Loucy (cell line): ENCODE measurements at regions not wholly inside any gene's neighbourhood (a gene's known extent, or its start where the extent isn't known, plus 50 kb on each side); places are given as distances from the start of the nearest gene placed in this dataset.

Experiments used
- H2AFZ ChIP-seq: fragments of 200-600 bp; sonication (generic); 2 replicates; pipeline ENCODE4 v1.6.0; 2016; ENCODE audit warnings: antibody characterized with exemption, mild to moderate bottlenecking, low read length, moderate library complexity
- H3F3A ChIP-seq: fragments of 200-600 bp; 2 replicates; pipeline ENCODE4 v1.6.0; 2016; ENCODE audit warnings: antibody characterized with exemption, low read depth, mild to moderate bottlenecking
- H3K27me3 ChIP-seq: fragments of 200-600 bp; sonication (generic); 2 replicates; pipeline ENCODE4 v1.6.1; 2014; ENCODE audit warnings: low read length, mild to moderate bottlenecking; ENCODE audit not compliant: insufficient read depth, poor library complexity, severe bottlenecking
- H3K36me3 ChIP-seq: fragments of 200-600 bp; sonication (generic); 2 replicates; pipeline ENCODE4 v1.6.1; 2016; ENCODE audit warnings: low read length; ENCODE audit not compliant: insufficient read depth
- H3K4me1 ChIP-seq: fragments of 200-600 bp; sonication (generic); 2 replicates; pipeline ENCODE4 v1.5.1; 2014; ENCODE audit warnings: low read length, mild to moderate bottlenecking; ENCODE audit not compliant: insufficient read depth, poor library complexity, severe bottlenecking
- H3K4me2 ChIP-seq: fragments of 200-600 bp; sonication (generic); 2 replicates; pipeline ENCODE4 v1.6.0; 2014; ENCODE audit warnings: antibody characterized with exemption, low read length, low read depth, mild to moderate bottlenecking; ENCODE audit not compliant: poor library complexity, severe bottlenecking
- H3K4me3 ChIP-seq: fragments of 200-600 bp; sonication (generic); 2 replicates; pipeline ENCODE4 v1.5.1; 2014; ENCODE audit warnings: low read length, mild to moderate bottlenecking, mixed read lengths; ENCODE audit not compliant: poor library complexity, severe bottlenecking
- H3K79me2 ChIP-seq: fragments of 200-600 bp; sonication (generic); 2 replicates; pipeline ENCODE4 v1.6.1; 2014; ENCODE audit warnings: low read length; ENCODE audit not compliant: insufficient read depth
- H3K9ac ChIP-seq: fragments of 200-600 bp; sonication (generic); 2 replicates; pipeline ENCODE4 v1.6.0; 2014; ENCODE audit warnings: mild to moderate bottlenecking, low read depth, low read length, moderate library complexity; ENCODE audit not compliant: poor library complexity, severe bottlenecking
- H3K9me2 ChIP-seq: fragments of 200-600 bp; sonication (generic); replicated peaks from 2 replicates; pipeline ENCODE4 v1.6.1; 2016; ENCODE audit warnings: low read depth, low read length, mixed read lengths
- H3K9me3 ChIP-seq: fragments of 200-600 bp; sonication (generic); 2 replicates; pipeline ENCODE4 v1.6.1; 2014; ENCODE audit warnings: mild to moderate bottlenecking, antibody characterized with exemption, low read length, low read depth; ENCODE audit not compliant: insufficient read depth
- H4K20me1 ChIP-seq: fragments of 200-600 bp; sonication (generic); 2 replicates; pipeline ENCODE4 v1.6.0; 2014; ENCODE audit warnings: antibody characterized with exemption, low read length, mild to moderate bottlenecking; ENCODE audit not compliant: insufficient read depth, poor library complexity, severe bottlenecking
- EZH2phosphoT487 ChIP-seq: fragments of 200-600 bp; IDR thresholded peaks from 2 replicates; pipeline ENCODE4 v1.6.1; 2018; ENCODE audit warnings: antibody characterized with exemption, mild to moderate bottlenecking, moderate library complexity, borderline replicate concordance
- TF ChIP-seq, protein P1 (sequence below): fragments of 200-600 bp; sonication (generic); conservative IDR thresholded peaks from 2 replicates; pipeline ENCODE4 v1.5.1; 2014; ENCODE audit warnings: mild to moderate bottlenecking, antibody characterized with exemption, low read length

DNA sequence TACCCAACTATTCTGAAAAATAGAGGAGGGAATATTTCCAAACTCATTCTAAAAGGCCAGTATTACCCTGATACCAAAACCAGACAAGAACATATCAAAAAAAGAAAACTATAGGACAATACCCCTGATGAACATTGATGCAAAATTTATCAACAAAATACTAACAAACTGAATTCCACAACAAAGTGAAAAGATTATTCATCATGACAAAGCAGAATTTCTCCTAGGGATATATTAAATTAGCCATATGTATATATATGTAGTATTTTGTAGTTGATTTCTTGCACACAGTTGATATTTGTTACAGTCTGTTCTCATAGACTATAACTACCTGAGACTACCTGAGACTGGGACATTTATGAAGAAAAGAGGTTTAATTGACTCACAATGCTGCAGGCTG, 495.0 kb upstream of the SPRY2 start:
- H3K79me2 ChIP-seq: no peaks in the 10 kb centered on the region
- H3K36me3 ChIP-seq: no peaks in the 10 kb centered on the region
- H3K4me1 ChIP-seq: no peaks in the 10 kb centered on the region
- TF ChIP-seq, protein P1, sequence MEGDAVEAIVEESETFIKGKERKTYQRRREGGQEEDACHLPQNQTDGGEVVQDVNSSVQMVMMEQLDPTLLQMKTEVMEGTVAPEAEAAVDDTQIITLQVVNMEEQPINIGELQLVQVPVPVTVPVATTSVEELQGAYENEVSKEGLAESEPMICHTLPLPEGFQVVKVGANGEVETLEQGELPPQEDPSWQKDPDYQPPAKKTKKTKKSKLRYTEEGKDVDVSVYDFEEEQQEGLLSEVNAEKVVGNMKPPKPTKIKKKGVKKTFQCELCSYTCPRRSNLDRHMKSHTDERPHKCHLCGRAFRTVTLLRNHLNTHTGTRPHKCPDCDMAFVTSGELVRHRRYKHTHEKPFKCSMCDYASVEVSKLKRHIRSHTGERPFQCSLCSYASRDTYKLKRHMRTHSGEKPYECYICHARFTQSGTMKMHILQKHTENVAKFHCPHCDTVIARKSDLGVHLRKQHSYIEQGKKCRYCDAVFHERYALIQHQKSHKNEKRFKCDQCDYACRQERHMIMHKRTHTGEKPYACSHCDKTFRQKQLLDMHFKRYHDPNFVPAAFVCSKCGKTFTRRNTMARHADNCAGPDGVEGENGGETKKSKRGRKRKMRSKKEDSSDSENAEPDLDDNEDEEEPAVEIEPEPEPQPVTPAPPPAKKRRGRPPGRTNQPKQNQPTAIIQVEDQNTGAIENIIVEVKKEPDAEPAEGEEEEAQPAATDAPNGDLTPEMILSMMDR: no peak
- TF ChIP-seq EZH2phosphoT487: no peak
- no peak overlapping the region for H3K4me3 ChIP-seq
- H3K4me2 ChIP-seq: no peak overlapping the region
- H3F3A ChIP-seq: no peaks in the 10 kb centered on the region
- H3K27me3 ChIP-seq: no peaks in the 10 kb centered on the region
- H2AFZ ChIP-seq: no peak overlapping the region
- H3K9me3 ChIP-seq: peaks cover 6% of the 10 kb centered on the region; the same call in 1 of the 2 replicates
- no peak overlapping the region for H3K9ac ChIP-seq
- H3K9me2 ChIP-seq: no peaks in the 10 kb centered on the region
- H4K20me1 ChIP-seq: no peaks in the 10 kb centered on the region

DNA sequence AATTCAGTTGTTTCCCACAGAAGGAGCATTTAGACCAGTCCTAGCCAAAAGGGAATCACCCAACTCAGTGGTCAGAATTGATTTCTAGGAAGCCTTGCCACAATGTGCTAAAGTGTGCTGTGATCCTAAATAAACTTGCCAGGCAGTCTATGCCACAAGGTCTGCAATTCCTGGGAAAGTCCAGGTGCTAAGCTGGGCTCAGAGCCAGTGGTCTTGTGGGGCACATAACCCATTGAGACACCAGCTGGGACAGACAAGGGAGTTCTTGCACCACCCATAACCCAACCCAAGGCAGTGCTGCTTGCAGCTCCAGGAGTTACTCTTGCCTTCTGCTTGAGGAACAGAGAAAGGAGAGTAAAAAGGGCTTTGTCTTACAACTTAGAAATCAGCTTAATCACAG, 489.5 kb upstream of the SPRY2 start:
- no peak overlapping the region for H3K4me2 ChIP-seq
- TF ChIP-seq, protein P1: no peak
- TF ChIP-seq EZH2phosphoT487: no peak
- no peaks in the 10 kb centered on the region for H3K27me3 ChIP-seq
- H3K9me3 ChIP-seq: peaks cover 6% of the 10 kb centered on the region; the same call in 1 of the 2 replicates
- no peaks in the 10 kb centered on the region for H4K20me1 ChIP-seq
- no peaks in the 10 kb centered on the region for H3K79me2 ChIP-seq
- no peaks in the 10 kb centered on the region for H3K4me1 ChIP-seq
- no peak overlapping the region for H2AFZ ChIP-seq
- H3K36me3 ChIP-seq: no peaks in the 10 kb centered on the region
- no peak overlapping the region for H3K4me3 ChIP-seq
- H3K9ac ChIP-seq: no peak overlapping the region
- H3K9me2 ChIP-seq: no peaks in the 10 kb centered on the region
- no peaks in the 10 kb centered on the region for H3F3A ChIP-seq

DNA sequence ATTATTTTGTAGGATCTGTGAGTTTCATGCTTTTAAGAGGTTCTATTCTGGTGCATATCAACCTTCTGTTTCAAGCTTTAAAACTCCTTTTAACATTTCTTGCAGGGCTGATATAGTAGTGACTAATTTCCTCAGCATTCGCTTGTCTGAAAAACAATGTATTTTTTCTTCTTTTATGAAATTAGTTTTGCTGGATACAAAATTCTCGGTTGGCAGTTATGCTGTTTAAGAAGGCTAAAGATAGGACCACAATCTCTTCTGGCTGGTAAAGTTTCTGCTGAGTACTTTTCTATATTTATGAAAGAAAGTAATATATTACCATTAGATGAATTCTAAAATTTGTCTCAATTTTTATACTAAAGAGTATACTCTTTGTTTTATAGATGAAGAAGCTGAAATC, 487.8 kb upstream of the SPRY2 start:
- no peak overlapping the region for H2AFZ ChIP-seq
- no peaks in the 10 kb centered on the region; the same call in 1 of the 2 replicates for H3K9me3 ChIP-seq
- TF ChIP-seq EZH2phosphoT487: no peak
- TF ChIP-seq, protein P1: no peak
- H3K4me1 ChIP-seq: no peaks in the 10 kb centered on the region
- no peaks in the 10 kb centered on the region for H3K36me3 ChIP-seq
- no peaks in the 10 kb centered on the region for H3K79me2 ChIP-seq
- no peaks in the 10 kb centered on the region for H3K9me2 ChIP-seq
- H3K9ac ChIP-seq: no peak overlapping the region
- H3K27me3 ChIP-seq: no peaks in the 10 kb centered on the region
- no peak overlapping the region for H3K4me3 ChIP-seq
- H3K4me2 ChIP-seq: no peak overlapping the region
- no peaks in the 10 kb centered on the region for H3F3A ChIP-seq
- no peaks in the 10 kb centered on the region for H4K20me1 ChIP-seq
